ENCODE measurements at regions not wholly inside any gene's neighbourhood (a gene's known extent, or its start where the extent isn't known, plus 50 kb on each side); places are given as distances from the start of the nearest gene placed in this dataset.

DNA sequence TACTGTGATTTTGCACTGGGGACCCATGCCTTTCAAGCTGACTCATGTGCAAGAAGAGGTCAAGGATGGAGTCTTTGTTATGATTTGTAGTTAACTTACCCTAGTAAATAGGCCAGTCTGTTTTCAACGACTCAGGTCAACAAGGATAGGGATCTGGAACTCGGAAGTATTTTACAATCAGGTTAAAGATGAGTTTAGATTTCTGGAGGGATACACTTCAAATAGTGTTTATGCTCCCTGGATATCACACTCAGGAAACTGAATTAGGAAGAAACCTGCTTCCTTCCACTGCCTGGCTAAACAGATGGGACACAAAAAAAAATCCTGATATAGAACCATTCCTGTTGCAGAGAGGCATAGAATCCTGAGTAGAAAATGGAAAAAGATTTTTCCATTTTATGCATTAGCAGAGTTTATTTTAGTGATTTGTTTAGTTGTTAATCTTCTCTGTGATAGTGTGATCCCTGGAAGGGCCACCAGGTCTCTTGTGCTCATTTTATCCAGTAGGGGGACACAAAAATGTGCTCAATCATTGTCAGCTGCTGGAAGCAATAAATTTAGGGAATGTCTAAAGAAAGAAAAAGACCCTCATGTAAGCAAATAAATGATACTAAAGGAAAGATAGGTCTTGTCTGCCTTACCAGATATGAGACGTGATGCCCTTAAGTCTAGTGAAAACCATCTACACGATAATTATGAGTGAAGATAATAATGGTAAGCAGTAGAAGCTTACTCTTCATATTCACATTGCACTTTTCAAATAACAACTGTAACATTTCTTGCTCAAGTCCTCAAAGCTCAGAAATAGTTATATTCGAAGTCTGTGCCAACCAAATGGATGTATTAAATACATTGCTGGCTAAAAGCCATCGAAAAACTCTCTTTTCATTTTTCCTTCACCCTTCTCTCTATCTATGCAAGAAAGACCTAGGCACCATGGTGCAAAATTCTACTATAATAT is 452.1 kb upstream of the KCNMB2 start:
- Histone ChIP-seq H3K4me3 (ENCODE audit: insufficient read depth, low read length) (no peak overlapping the region), H3K27me3 (ENCODE audit: insufficient read depth, low read length) (no peaks in the 10 kb centered on the region), H3K4me2 (ENCODE audit: insufficient read depth, low read length) (peak overlapping the region; percentile 2), H3K9me3 (ENCODE audit: low read depth, low read length) (no peaks in the 10 kb centered on the region), H3K27ac (ENCODE audit: low read depth, low read length) (peak overlapping the region; percentile 15), H4K20me1 (ENCODE audit: insufficient read depth, low read length) (no peaks in the 10 kb centered on the region), H3K4me1 (ENCODE audit: insufficient read depth, low read length) (peaks cover 25% of the 10 kb centered on the region), H2AFZ (ENCODE audit: low read length) (peak overlapping the region; percentile 16), H3K79me2 (ENCODE audit: insufficient read depth, low read length) (no peaks in the 10 kb centered on the region), H3K36me3 (ENCODE audit: insufficient read depth, low read length) (no peaks in the 10 kb centered on the region)
- DNase-seq (ENCODE audit: insufficient read length, low spot score, missing footprints) = no peak
- TF ChIP-seq, protein P1, sequence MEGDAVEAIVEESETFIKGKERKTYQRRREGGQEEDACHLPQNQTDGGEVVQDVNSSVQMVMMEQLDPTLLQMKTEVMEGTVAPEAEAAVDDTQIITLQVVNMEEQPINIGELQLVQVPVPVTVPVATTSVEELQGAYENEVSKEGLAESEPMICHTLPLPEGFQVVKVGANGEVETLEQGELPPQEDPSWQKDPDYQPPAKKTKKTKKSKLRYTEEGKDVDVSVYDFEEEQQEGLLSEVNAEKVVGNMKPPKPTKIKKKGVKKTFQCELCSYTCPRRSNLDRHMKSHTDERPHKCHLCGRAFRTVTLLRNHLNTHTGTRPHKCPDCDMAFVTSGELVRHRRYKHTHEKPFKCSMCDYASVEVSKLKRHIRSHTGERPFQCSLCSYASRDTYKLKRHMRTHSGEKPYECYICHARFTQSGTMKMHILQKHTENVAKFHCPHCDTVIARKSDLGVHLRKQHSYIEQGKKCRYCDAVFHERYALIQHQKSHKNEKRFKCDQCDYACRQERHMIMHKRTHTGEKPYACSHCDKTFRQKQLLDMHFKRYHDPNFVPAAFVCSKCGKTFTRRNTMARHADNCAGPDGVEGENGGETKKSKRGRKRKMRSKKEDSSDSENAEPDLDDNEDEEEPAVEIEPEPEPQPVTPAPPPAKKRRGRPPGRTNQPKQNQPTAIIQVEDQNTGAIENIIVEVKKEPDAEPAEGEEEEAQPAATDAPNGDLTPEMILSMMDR (IDR thresholded peaks at IDR 0.05; ENCODE audit: extremely low read depth, low read depth, low read length) = peak; percentile 72

DNA sequence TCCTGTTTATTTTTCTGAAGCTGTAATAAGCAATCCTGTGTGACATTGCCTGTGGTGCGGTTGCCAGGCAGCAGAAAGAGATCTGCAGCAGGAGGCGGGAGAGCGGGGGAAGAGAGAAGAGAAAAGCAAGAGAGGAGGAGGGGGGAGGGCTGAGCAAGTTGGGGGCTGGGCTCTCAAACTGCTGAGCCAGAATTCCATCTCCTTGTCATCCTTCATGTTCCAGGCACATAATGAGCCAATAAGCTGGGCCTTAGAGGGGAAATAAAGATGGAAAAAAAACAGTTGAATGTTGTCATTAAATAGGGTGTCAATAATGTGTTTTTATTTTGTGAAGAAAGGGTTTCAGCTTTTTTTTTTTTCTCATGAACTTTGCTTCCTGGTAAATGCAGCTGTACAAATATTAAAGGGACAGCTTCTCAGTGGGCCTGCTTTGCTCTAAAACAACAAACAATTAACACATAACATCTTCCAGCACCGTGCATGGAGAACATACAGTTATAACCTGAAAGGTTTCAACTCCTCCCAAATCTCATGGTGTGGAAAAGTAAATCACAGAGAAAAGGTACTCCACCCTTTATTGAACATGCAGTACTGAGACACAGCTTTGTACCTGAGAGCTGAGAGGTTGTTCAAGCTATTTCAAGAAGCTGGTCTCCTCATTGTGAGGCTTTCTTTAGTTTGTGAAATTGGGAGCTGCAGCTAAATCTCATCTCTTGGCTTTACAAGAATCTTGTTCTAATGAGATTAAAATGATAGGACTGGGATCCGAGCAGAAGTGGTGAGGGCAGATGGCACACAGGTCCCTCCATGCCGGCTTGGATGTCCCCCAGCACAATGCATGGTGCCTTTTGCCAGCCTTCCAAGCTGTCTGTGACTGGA is 451.1 kb upstream of the KCNMB2 start:
- Histone ChIP-seq H3K4me3 (ENCODE audit: insufficient read depth, low read length) (no peak overlapping the region), H3K79me2 (ENCODE audit: insufficient read depth, low read length) (no peaks in the 10 kb centered on the region), H3K27me3 (ENCODE audit: insufficient read depth, low read length) (no peaks in the 10 kb centered on the region), H2AFZ (ENCODE audit: low read length) (peak overlapping the region; percentile 81), H4K20me1 (ENCODE audit: insufficient read depth, low read length) (no peaks in the 10 kb centered on the region), H3K9me3 (ENCODE audit: low read depth, low read length) (no peaks in the 10 kb centered on the region), H3K27ac (ENCODE audit: low read depth, low read length) (peak overlapping the region; percentile 15), H3K4me2 (ENCODE audit: insufficient read depth, low read length) (peak overlapping the region; percentile 2), H3K4me1 (ENCODE audit: insufficient read depth, low read length) (peaks cover 24% of the 10 kb centered on the region), H3K36me3 (ENCODE audit: insufficient read depth, low read length) (no peaks in the 10 kb centered on the region)
- peak; percentile 52 for DNase-seq (ENCODE audit: insufficient read length, low spot score, missing footprints)
- TF ChIP-seq, protein P1 (IDR thresholded peaks at IDR 0.05; ENCODE audit: extremely low read depth, low read depth, low read length) = no peak

DNA sequence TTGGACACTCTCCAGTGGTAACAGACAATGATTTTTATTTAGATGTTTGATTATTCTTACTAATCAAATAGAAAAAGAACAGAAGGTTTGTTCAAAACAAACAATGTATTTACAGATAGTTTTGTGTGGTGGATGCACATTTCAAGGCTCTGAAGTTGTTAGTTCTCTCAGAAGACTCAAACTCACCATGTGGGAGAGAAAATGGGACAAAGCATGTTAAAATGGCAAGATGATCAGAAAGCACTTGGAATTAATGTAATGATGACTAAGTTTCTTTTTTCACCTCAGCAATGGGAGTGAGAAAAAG is 450.5 kb upstream of the KCNMB2 start:
- Histone ChIP-seq H3K36me3 (ENCODE audit: insufficient read depth, low read length) (no peaks in the 10 kb centered on the region), H4K20me1 (ENCODE audit: insufficient read depth, low read length) (no peaks in the 10 kb centered on the region), H3K9me3 (ENCODE audit: low read depth, low read length) (no peaks in the 10 kb centered on the region), H3K79me2 (ENCODE audit: insufficient read depth, low read length) (no peaks in the 10 kb centered on the region), H3K27me3 (ENCODE audit: insufficient read depth, low read length) (no peaks in the 10 kb centered on the region), H3K4me3 (ENCODE audit: insufficient read depth, low read length) (no peak overlapping the region), H3K4me1 (ENCODE audit: insufficient read depth, low read length) (peaks cover 24% of the 10 kb centered on the region), H3K4me2 (ENCODE audit: insufficient read depth, low read length) (no peak overlapping the region), H3K27ac (ENCODE audit: low read depth, low read length) (no peak overlapping the region), H2AFZ (ENCODE audit: low read length) (peak overlapping the region; percentile 81)
- no peak for DNase-seq (ENCODE audit: insufficient read length, low spot score, missing footprints)
- TF ChIP-seq, protein P1 (IDR thresholded peaks at IDR 0.05; ENCODE audit: extremely low read depth, low read depth, low read length) = no peak

All from osteoblast (primary cell).